ENCODE measurements at regions not wholly inside any gene's neighbourhood (a gene's known extent, or its start where the extent isn't known, plus 50 kb on each side); places are given as distances from the start of the nearest gene placed in this dataset.

DNA sequence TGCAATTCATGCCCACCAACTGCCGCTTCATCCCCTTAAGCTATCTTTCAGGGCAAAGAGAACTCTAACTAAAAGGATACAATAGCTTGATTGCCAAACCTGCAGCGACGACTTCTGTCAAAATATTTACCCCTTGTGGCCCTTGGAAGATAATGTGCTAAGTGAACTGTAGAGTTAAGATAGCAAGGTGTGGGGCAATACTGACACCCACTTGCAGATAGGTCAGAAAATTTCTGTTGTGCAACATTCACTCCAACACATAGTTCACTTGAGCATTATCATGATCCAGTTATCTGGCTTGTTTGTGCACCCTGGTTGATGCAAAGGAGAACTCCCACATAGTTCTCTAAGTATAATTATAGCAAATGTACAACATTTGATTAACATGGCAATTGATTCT lies 55.6 kb downstream of the RHOXF2B start:
- H3K27me3 Mint-ChIP-seq (ENCODE audit: insufficient read depth), result peaks cover 8% of the 10 kb centered on the region
- no peak overlapping the region for H3K4me3 Mint-ChIP-seq
- no peak for DNase-seq
- no peaks in the 10 kb centered on the region for H3K4me1 Mint-ChIP-seq (ENCODE audit: low read depth)
- H3K9me3 Mint-ChIP-seq, result no peaks in the 10 kb centered on the region
- H3K36me3 Mint-ChIP-seq (ENCODE audit: low read depth), result no peaks in the 10 kb centered on the region
- TF ChIP-seq, protein P1, sequence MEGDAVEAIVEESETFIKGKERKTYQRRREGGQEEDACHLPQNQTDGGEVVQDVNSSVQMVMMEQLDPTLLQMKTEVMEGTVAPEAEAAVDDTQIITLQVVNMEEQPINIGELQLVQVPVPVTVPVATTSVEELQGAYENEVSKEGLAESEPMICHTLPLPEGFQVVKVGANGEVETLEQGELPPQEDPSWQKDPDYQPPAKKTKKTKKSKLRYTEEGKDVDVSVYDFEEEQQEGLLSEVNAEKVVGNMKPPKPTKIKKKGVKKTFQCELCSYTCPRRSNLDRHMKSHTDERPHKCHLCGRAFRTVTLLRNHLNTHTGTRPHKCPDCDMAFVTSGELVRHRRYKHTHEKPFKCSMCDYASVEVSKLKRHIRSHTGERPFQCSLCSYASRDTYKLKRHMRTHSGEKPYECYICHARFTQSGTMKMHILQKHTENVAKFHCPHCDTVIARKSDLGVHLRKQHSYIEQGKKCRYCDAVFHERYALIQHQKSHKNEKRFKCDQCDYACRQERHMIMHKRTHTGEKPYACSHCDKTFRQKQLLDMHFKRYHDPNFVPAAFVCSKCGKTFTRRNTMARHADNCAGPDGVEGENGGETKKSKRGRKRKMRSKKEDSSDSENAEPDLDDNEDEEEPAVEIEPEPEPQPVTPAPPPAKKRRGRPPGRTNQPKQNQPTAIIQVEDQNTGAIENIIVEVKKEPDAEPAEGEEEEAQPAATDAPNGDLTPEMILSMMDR (IDR thresholded peaks at IDR 0.05), result no peak
- no peak overlapping the region for H3K27ac Mint-ChIP-seq

DNA sequence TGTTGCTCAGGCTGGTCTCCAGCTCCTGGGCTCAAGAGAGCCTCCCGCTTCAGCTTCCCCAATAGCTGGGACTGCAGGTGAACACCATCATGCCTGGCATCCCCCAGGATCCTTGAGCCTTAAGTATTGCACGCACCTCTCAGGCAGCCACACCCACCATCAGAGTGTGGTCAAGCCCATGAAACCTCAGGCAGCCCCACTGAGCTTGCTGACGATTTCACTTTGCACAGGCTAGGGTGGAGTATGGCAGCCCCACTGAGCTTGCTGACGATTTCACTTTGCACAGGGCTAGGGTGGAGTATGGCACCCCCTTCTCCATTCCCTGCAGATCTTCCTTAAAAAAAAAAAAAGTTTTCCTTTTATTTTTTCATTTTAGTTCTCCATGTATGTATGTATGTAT lies 57.2 kb downstream of the RHOXF2B start:
- Mint-ChIP-seq H3K27ac (no peak overlapping the region), H3K27me3 (ENCODE audit: insufficient read depth) (peaks cover 12% of the 10 kb centered on the region), H3K4me1 (ENCODE audit: low read depth) (no peaks in the 10 kb centered on the region), H3K36me3 (ENCODE audit: low read depth) (no peaks in the 10 kb centered on the region), H3K9me3 (no peaks in the 10 kb centered on the region), H3K4me3 (no peak overlapping the region)
- TF ChIP-seq, protein P1 (IDR thresholded peaks at IDR 0.05), result no peak
- DNase-seq, result no peak

DNA sequence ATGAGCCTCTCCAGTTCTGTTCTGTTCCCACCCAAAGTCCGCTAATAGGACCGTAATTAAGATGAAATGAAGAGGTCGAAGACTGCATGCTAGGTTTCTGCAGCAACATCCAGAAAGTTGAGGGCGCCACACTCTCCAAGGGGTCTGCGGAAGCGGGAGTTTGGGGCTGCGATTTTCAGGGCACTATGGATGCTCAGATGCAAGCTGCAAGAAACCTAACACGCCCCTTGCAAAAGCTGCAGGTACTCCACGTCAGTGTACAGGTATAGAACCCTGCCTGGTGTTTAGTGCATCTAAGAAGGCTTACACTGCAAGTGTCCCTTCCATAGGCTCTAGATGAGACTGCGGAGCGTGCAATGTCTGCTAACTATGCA lies 61.4 kb downstream of the RHOXF2B start:
- H3K27ac Mint-ChIP-seq, result no peak overlapping the region
- no peaks in the 10 kb centered on the region for H3K36me3 Mint-ChIP-seq (ENCODE audit: low read depth)
- no peaks in the 10 kb centered on the region; the same call in 1 of the 2 replicates for H3K4me1 Mint-ChIP-seq (ENCODE audit: low read depth)
- H3K9me3 Mint-ChIP-seq, result no peaks in the 10 kb centered on the region
- TF ChIP-seq, protein P1 (IDR thresholded peaks at IDR 0.05), result no peak
- no peak overlapping the region for H3K4me3 Mint-ChIP-seq
- peaks cover 19% of the 10 kb centered on the region for H3K27me3 Mint-ChIP-seq (ENCODE audit: insufficient read depth)
- no peak for DNase-seq

DNA sequence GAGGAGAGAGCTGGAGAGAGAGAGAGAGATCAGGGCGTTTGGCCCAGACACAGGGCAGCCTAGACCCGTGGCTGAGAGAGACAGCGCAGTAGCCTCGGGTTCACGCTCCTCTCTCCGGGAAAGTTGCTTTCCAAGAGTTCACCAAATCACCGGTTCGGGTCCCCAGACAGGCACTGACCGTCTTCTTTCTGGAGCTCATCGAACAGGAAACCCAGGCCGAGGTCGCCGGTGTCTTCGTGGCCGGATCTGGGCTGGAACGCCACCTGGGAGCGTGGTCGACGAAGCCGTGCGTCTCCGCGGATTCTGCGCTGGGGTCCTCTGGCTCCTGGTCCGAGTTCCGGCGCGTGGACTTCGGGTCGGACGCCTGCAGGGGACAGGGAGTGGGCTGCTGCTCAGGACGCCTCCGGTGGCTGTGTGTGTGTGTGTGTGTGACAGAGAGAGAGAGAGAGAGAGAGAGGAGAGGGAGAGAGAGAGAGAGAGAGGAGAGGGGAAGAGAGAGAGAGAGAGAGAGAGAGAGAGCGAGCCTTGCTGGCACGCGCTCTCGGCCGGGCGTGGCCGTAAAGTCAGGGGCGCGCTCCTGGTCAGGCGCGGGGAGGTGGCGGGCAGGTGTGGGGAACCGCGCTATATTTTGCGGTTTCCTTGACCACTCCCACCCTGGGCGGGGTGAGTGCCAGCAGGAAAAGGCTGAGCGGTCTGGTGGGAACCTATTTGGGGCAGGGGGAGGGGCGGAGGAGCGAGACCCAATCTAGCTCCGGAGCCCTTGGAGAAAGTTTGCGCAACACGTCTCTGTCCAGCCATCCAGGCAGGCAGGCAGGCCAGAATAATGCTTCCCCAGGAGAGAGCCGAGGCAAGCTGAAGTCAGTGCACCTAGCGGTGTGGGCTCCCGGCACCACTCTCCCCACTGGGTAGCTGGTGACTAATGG lies 62.1 kb downstream of the RHOXF2B start:
- Mint-ChIP-seq H3K4me3 (peak overlapping the region; percentile 52; the same call in 1 of the 2 replicates), H3K4me1 (ENCODE audit: low read depth) (no peaks in the 10 kb centered on the region; the same call in 1 of the 2 replicates), H3K27ac (no peak overlapping the region), H3K27me3 (ENCODE audit: insufficient read depth) (peaks cover 16% of the 10 kb centered on the region), H3K9me3 (no peaks in the 10 kb centered on the region), H3K36me3 (ENCODE audit: low read depth) (no peaks in the 10 kb centered on the region)
- TF ChIP-seq, protein P1 (IDR thresholded peaks at IDR 0.05), result no peak
- no peak for DNase-seq

DNA sequence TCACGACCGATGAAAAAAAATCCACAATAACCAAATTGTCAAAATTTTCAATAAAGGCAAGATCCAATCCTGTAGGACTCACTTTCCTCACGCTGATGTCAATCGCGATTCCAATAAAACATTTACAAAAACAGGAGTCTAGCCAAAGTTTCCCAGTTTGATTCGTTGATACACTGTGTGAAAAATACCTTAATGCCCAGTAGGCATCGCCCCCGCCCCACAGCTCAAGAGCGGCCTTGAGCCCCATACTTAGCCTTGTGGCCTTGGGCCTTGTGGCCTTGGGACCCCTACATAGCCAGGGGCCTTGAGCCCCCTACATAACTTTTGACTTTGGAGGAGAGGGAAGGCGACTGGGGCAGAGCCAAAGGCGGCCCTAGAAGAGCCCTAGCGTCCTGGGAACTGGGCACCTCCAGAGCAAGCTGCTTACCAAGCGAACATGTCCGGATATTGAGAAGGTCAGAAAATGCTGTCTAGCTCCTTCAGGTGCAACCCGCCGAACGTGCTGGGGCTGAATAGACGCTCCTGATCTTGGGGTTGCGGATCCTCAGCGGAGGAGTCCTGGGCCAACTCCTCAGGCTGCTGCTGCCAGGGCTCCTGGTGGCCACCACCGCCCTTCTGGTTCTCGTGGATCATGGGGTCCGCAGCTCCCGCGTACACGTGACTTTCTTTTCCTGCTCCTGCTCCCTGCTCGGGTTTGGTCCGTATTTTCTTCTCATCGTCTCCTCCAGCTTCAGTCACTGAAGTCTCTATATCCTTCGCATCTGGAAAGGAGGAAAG lies 62.9 kb downstream of the RHOXF2B start:
- no peaks in the 10 kb centered on the region; the same call in 1 of the 2 replicates for H3K4me1 Mint-ChIP-seq (ENCODE audit: low read depth)
- H3K36me3 Mint-ChIP-seq (ENCODE audit: low read depth), result no peaks in the 10 kb centered on the region
- H3K4me3 Mint-ChIP-seq, result peak overlapping the region; percentile 52; the same call in 1 of the 2 replicates
- H3K27me3 Mint-ChIP-seq (ENCODE audit: insufficient read depth), result peaks cover 17% of the 10 kb centered on the region
- no peak overlapping the region for H3K27ac Mint-ChIP-seq
- no peaks in the 10 kb centered on the region for H3K9me3 Mint-ChIP-seq
- no peak for DNase-seq
- TF ChIP-seq, protein P1 (IDR thresholded peaks at IDR 0.05), result no peak

Measured in HFFc6 (cell line).